ENCODE measurements at regions not wholly inside any gene's neighbourhood (a gene's known extent, or its start where the extent isn't known, plus 50 kb on each side); places are given as distances from the start of the nearest gene placed in this dataset.

- DNase-seq (ENCODE audit: low read depth) = peak; percentile 20
- no peak overlapping the region for H3K4me3 ChIP-seq (ENCODE audit: control insufficient read depth, low read depth, low read length)
- TF ChIP-seq CTCF (conservative IDR thresholded peaks at IDR 0.05; ENCODE audit: control insufficient read depth, insufficient read depth, low read depth, low read length) = no peak
Measured at GRCh38 chr1:60596791-60597750, 485.3 kb upstream of the NFIA start.

- no peak for DNase-seq (ENCODE audit: low read depth)
- no peak for TF ChIP-seq CTCF (conservative IDR thresholded peaks at IDR 0.05; ENCODE audit: control insufficient read depth, insufficient read depth, low read depth, low read length)
- H3K4me3 ChIP-seq (ENCODE audit: control insufficient read depth, low read depth, low read length) = no peak overlapping the region
Measured at GRCh38 chr1:60591583-60591982, 490.8 kb upstream of the NFIA start.

GRCh38 chr1:60589916-60590315 is 492.4 kb upstream of the NFIA start:
- no peak for TF ChIP-seq CTCF (conservative IDR thresholded peaks at IDR 0.05; ENCODE audit: control insufficient read depth, insufficient read depth, low read depth, low read length)
- no peak for DNase-seq (ENCODE audit: low read depth)
- H3K4me3 ChIP-seq (ENCODE audit: control insufficient read depth, low read depth, low read length) = no peak overlapping the region

GRCh38 chr1:60589046-60589748 is 493.2 kb upstream of the NFIA start:
- no peak overlapping the region for H3K4me3 ChIP-seq (ENCODE audit: control insufficient read depth, low read depth, low read length)
- no peak for DNase-seq (ENCODE audit: low read depth)
- TF ChIP-seq CTCF (conservative IDR thresholded peaks at IDR 0.05; ENCODE audit: control insufficient read depth, insufficient read depth, low read depth, low read length) = no peak

GRCh38 chr1:60584371-60584770 is 498.0 kb upstream of the NFIA start:
- H3K4me3 ChIP-seq (ENCODE audit: control insufficient read depth, low read depth, low read length) = no peak overlapping the region
- no peak for DNase-seq (ENCODE audit: low read depth)

GRCh38 chr1:60583696-60584095 is 498.7 kb upstream of the NFIA start:
- no peak for DNase-seq (ENCODE audit: low read depth)
- no peak overlapping the region for H3K4me3 ChIP-seq (ENCODE audit: control insufficient read depth, low read depth, low read length)
- no peak for TF ChIP-seq CTCF (conservative IDR thresholded peaks at IDR 0.05; ENCODE audit: control insufficient read depth, insufficient read depth, low read depth, low read length)

More at GRCh38 chr1:60584371-60584770, 498.0 kb upstream of the NFIA start:
- no peak for TF ChIP-seq CTCF (conservative IDR thresholded peaks at IDR 0.05; ENCODE audit: control insufficient read depth, insufficient read depth, low read depth, low read length)

Data from fibroblast of mammary gland (primary cell).